Dendritic cell treated with granulocyte-macrophage colony-stimulating factor and Interleukin-4, amounts not matched to agents 40 ng/mL and 50 ng/mL, for 4 days (primary cell): ENCODE measurements at regions not wholly inside any gene's neighbourhood (a gene's known extent, or its start where the extent isn't known, plus 50 kb on each side); places are given as distances from the start of the nearest gene placed in this dataset.

Experiments
- H3K27ac Mint-ChIP-seq: one replicate; pipeline ENCODE4 v1.8.0; 2022; ENCODE audit warnings: mild to moderate bottlenecking, mixed read lengths
- H3K27me3 Mint-ChIP-seq: one replicate; pipeline ENCODE4 v1.8.0; 2022; ENCODE audit warnings: mild to moderate bottlenecking, mixed read lengths
- H3K36me3 Mint-ChIP-seq: one replicate; pipeline ENCODE4 v1.8.0; 2022; ENCODE audit warnings: low read depth, mixed read lengths
- H3K4me1 Mint-ChIP-seq: one replicate; pipeline ENCODE4 v1.8.0; 2022; ENCODE audit warnings: low read depth, mixed read lengths
- H3K4me3 Mint-ChIP-seq: one replicate; pipeline ENCODE4 v1.8.0; 2022; ENCODE audit warnings: mild to moderate bottlenecking, moderate library complexity, mixed read lengths
- H3K9me3 Mint-ChIP-seq: one replicate; pipeline ENCODE4 v1.8.0; 2022; ENCODE audit warnings: mixed read lengths
- intact Hi-C: fragments of 100-400 bp; cut with micrococcal nuclease; formaldehyde crosslinking; loops from one replicate; pipeline ENCODE4 v1.15.0; 2022

- Mint-ChIP-seq H3K4me3 (no peak overlapping the region), H3K27me3 (peaks cover 3% of the 10 kb centered on the region), H3K4me1 (peaks cover 11% of the 10 kb centered on the region), H3K27ac (no peak overlapping the region), H3K9me3 (no peaks in the 10 kb centered on the region), H3K36me3 (no peaks in the 10 kb centered on the region)
- intact Hi-C loops, result no loop called here
Measured at GRCh38 chr19:30783212-30783611, 411.0 kb downstream of the ZNF536 start.

DNA sequence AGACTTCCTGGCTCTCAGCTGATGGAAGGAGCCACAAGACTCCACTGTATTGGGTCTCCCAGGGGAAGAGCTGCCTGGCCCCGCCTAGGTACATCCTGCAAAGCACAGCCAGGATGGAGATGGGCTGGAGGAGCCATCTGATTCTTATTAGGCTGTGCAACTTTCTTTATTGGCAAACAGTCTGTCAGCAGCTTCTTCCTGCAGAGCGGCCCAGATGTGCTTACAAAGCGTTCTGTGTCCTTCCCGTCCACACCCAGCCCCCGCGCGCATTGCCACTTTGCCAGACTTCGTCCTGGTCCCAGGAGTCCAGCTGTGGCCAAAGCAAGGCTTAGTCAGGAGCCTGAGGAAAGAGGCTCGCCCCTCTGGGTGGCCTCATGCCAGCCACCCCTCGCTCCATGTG lies 409.3 kb downstream of the ZNF536 start:
- no peaks in the 10 kb centered on the region for H3K36me3 Mint-ChIP-seq
- no peak overlapping the region for H3K27ac Mint-ChIP-seq
- H3K4me3 Mint-ChIP-seq, result no peak overlapping the region
- intact Hi-C loops, result no loop called here
- no peaks in the 10 kb centered on the region for H3K9me3 Mint-ChIP-seq
- H3K27me3 Mint-ChIP-seq, result peaks cover 3% of the 10 kb centered on the region
- peaks cover 11% of the 10 kb centered on the region for H3K4me1 Mint-ChIP-seq

GRCh38 chr19:30781047-30781446 lies 408.9 kb downstream of the ZNF536 start:
- H3K4me3 Mint-ChIP-seq, result no peak overlapping the region
- no peaks in the 10 kb centered on the region for H3K36me3 Mint-ChIP-seq
- H3K27me3 Mint-ChIP-seq, result peaks cover 3% of the 10 kb centered on the region
- no peaks in the 10 kb centered on the region for H3K9me3 Mint-ChIP-seq
- no peak overlapping the region for H3K27ac Mint-ChIP-seq
- intact Hi-C loops, result no loop called here
- peaks cover 11% of the 10 kb centered on the region for H3K4me1 Mint-ChIP-seq

DNA sequence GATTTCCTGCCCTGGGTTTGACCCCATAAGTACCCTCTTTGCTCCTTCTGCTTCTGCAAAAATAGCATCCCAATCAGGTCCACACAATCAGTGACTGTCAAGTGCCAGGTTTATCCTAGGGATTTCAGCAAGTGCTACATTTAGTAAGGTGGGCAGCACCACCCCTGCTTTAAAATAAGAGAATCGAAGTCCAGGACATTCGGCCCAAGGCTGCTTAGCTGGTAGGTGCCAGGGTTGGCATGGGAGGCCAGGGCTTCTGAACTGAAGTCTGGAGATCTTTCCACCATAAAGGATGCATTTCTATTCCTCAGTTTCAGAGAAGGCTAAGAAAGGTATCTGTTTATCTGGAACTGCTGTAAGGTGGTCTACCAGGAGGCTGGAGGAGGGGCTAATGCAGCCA lies 408.3 kb downstream of the ZNF536 start:
- no peak overlapping the region for H3K27ac Mint-ChIP-seq
- peaks cover 3% of the 10 kb centered on the region for H3K27me3 Mint-ChIP-seq
- H3K9me3 Mint-ChIP-seq, result no peaks in the 10 kb centered on the region
- H3K4me1 Mint-ChIP-seq, result peaks cover 8% of the 10 kb centered on the region
- H3K4me3 Mint-ChIP-seq, result no peak overlapping the region
- intact Hi-C loops, result no loop called here
- H3K36me3 Mint-ChIP-seq, result no peaks in the 10 kb centered on the region

DNA sequence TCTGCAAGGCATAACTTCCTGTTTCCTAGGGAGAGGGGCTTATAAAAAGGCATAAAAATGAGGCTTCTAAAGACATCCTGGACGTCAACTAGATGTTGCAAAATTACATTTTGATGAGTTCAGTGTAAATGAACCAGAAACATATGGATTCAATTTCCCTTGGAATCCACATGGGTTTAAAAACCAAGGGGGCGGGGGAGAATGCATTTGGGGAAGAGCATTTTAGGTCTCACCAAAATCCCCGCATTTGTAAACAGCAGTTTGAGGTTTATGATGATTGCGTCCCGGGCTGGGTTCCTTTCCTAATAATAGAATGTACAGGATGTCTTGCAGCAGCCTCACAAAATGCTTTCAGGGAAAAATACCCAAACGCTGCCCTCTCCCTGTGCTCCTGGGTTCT lies 407.8 kb downstream of the ZNF536 start:
- Mint-ChIP-seq H3K27me3 (peaks cover 3% of the 10 kb centered on the region), H3K36me3 (no peaks in the 10 kb centered on the region), H3K4me1 (peaks cover 4% of the 10 kb centered on the region), H3K4me3 (no peak overlapping the region), H3K27ac (no peak overlapping the region), H3K9me3 (no peaks in the 10 kb centered on the region)
- intact Hi-C loops, result no loop called here

DNA sequence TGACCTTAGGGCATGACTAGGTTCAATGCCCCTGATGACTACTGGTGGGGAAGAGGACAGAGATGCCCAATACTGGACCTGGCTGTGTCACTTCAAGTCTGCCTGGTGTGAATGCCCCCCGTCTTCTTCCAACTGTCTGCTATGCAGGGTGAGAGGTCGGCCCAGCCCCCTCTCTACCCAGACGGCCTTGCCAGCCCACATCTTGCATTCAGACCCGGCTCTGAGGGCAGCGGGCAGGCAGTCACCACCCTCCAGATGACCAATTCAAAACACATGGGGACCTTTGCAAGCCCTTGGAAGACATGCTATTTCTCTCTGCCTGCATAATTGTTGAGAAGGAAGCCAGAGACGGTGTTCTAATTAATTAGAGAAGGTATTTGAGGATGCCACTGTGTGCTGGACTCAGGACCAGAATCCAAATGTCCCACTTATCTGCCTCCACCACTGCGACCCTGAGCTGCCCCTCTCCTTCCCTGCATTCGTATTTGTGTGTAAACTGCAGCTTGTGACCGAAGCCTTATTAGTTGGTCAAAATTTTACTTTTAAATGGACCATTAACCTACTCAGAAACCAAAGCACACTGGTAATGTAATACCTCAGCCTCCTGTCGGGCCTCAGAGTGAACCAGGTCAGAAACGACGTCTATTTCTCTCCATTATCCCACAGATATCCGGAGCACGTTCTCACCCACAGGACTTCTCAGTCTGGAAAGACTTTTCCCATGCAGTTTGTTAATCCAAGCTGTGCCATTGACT lies 407.0 kb downstream of the ZNF536 start:
- Mint-ChIP-seq H3K9me3 (no peaks in the 10 kb centered on the region), H3K27me3 (peaks cover 3% of the 10 kb centered on the region), H3K4me3 (no peak overlapping the region), H3K4me1 (no peaks in the 10 kb centered on the region), H3K27ac (no peak overlapping the region), H3K36me3 (no peaks in the 10 kb centered on the region)
- intact Hi-C loops, result no loop called here

DNA sequence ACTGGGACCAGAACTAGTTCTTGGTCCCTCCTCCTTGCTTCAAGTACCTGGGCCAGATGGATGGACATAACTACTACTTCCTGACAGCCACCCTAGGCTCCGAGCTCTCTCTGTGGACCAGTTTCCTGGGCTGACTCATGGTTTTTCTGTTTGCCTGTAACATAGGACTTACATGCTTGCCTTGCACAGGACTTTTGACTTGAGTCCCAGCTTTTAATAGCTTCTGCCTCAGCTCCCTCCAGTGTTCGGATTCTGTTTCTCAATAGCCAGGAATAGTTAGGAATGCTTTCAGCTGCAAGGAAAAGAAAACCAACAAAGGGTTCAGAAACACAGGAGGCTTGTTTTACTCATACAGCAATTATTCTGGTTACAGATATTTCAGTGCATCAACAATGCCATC lies 405.9 kb downstream of the ZNF536 start:
- Mint-ChIP-seq H3K4me1 (no peaks in the 10 kb centered on the region), H3K27me3 (peaks cover 6% of the 10 kb centered on the region), H3K36me3 (no peaks in the 10 kb centered on the region), H3K4me3 (no peak overlapping the region), H3K27ac (no peak overlapping the region), H3K9me3 (no peaks in the 10 kb centered on the region)
- intact Hi-C loops, result no loop called here

- H3K27me3 Mint-ChIP-seq, result peaks cover 4% of the 10 kb centered on the region
Measured at GRCh38 chr19:30775956-30776355, 403.8 kb downstream of the ZNF536 start.

DNA sequence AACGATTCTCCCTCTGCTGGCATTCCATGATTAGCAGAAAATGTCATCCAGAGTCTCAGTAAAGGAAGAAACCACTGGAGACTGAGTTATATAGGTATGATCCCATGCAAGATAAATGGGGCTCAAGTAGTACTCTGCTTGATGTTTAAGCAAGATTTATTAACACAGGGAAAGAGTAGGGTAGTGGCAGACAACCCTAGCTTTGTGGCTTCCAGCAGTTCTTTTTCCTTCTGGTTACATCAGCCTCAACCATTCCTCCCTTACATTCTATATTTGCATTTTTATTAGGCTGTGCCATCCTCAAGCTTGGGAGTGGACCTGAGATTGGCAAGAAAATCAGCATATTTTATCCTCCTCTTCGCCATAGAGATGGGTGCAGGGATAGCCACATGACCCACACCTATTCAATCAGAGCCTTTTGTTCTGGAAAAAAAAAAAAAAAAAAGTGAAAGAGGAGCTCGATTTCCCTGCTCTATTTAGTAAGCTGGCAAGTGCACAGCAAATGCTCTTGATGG lies 402.1 kb downstream of the ZNF536 start:
- Mint-ChIP-seq H3K4me1 (no peaks in the 10 kb centered on the region), H3K27me3 (peaks cover 4% of the 10 kb centered on the region), H3K9me3 (peaks cover 9% of the 10 kb centered on the region), H3K27ac (no peak overlapping the region), H3K4me3 (no peak overlapping the region), H3K36me3 (no peaks in the 10 kb centered on the region)
- intact Hi-C loops, result no loop called here

More at GRCh38 chr19:30775956-30776355, 403.8 kb downstream of the ZNF536 start:
- Mint-ChIP-seq H3K36me3 (no peaks in the 10 kb centered on the region), H3K9me3 (peaks cover 9% of the 10 kb centered on the region), H3K4me3 (no peak overlapping the region), H3K4me1 (no peaks in the 10 kb centered on the region), H3K27ac (no peak overlapping the region)
- intact Hi-C loops, result no loop called here

- no peak overlapping the region for H3K27ac Mint-ChIP-seq
- intact Hi-C loops, result no loop called here
- H3K36me3 Mint-ChIP-seq, result no peaks in the 10 kb centered on the region
- peaks cover 6% of the 10 kb centered on the region for H3K27me3 Mint-ChIP-seq
- H3K9me3 Mint-ChIP-seq, result peaks cover 3% of the 10 kb centered on the region
- no peak overlapping the region for H3K4me3 Mint-ChIP-seq
- H3K4me1 Mint-ChIP-seq, result no peaks in the 10 kb centered on the region
Measured at GRCh38 chr19:30762651-30763050, 390.5 kb downstream of the ZNF536 start.

DNA sequence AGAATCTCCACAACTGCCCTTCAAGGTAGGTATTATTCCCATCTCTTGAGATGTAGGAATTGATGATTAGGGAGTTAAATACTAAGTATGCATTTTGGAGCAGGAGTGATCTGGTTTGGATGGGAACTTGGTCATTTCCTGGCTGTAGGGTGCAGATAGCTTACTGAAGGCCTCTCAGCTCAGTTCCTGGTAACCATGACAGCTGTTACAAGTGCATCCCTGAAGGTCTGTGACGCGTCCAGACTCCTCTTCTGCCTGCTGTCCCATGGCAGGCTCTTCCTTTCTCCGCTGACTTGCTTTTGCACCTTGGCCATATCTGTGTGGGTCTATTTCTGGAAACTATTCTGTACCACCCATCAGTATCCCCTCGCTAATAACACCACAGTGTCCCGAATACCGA lies 387.8 kb downstream of the ZNF536 start:
- no peak overlapping the region for H3K4me3 Mint-ChIP-seq
- no peaks in the 10 kb centered on the region for H3K36me3 Mint-ChIP-seq
- H3K27ac Mint-ChIP-seq, result no peak overlapping the region
- peaks cover 6% of the 10 kb centered on the region for H3K27me3 Mint-ChIP-seq
- no peaks in the 10 kb centered on the region for H3K9me3 Mint-ChIP-seq
- intact Hi-C loops, result no loop called here
- no peaks in the 10 kb centered on the region for H3K4me1 Mint-ChIP-seq

GRCh38 chr19:30757837-30758617 lies 385.8 kb downstream of the ZNF536 start:
- Mint-ChIP-seq H3K27ac (no peak overlapping the region), H3K4me3 (no peak overlapping the region), H3K9me3 (no peaks in the 10 kb centered on the region)

GRCh38 chr19:30757104-30757836 lies 385.1 kb downstream of the ZNF536 start:
- Mint-ChIP-seq H3K27me3 (no peaks in the 10 kb centered on the region), H3K4me1 (no peaks in the 10 kb centered on the region), H3K36me3 (no peaks in the 10 kb centered on the region), H3K27ac (no peak overlapping the region), H3K9me3 (peaks cover 1% of the 10 kb centered on the region), H3K4me3 (no peak overlapping the region)
- intact Hi-C loops, result no loop called here

More at GRCh38 chr19:30757837-30758617, 385.8 kb downstream of the ZNF536 start:
- Mint-ChIP-seq H3K36me3 (no peaks in the 10 kb centered on the region), H3K27me3 (no peaks in the 10 kb centered on the region), H3K4me1 (no peaks in the 10 kb centered on the region)
- intact Hi-C loops, result no loop called here

DNA sequence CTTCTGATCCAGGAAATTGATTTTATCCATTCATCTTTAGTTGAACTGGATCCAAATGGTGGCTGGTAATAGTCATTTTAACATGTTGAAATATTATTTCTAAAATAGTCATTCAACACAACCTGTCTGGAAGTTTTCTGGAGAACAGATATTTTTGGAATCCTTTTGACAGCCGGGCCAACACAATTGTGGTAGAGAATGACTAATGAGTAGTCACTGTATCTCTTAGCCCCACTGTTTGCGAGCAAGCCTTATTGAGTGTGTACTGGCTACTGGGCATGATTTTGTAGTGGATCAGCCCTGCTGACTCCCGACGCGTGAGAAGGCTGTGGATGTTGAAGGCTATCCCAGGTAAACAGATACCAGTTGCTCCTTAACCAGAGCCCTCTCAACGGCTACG lies 383.4 kb downstream of the ZNF536 start:
- H3K4me3 Mint-ChIP-seq, result no peak overlapping the region
- H3K27me3 Mint-ChIP-seq, result no peaks in the 10 kb centered on the region
- H3K36me3 Mint-ChIP-seq, result no peaks in the 10 kb centered on the region
- H3K27ac Mint-ChIP-seq, result no peak overlapping the region
- peaks cover 13% of the 10 kb centered on the region for H3K9me3 Mint-ChIP-seq
- intact Hi-C loops, result no loop called here
- H3K4me1 Mint-ChIP-seq, result no peaks in the 10 kb centered on the region
